Kidney epithelial cell (primary cell): ENCODE measurements at regions not wholly inside any gene's neighbourhood (a gene's known extent, or its start where the extent isn't known, plus 50 kb on each side); places are given as distances from the start of the nearest gene placed in this dataset.

Source experiments
- DNase-seq: peaks from one replicate; pipeline ENCODE4 v3.0.0-alpha.2; 2010; ENCODE audit warnings: low read depth
- H3K27me3 ChIP-seq: 2 replicates; pipeline ENCODE4 v1.6.0; 2011; ENCODE audit warnings: low read length; ENCODE audit not compliant: control insufficient read depth, insufficient read depth
- H3K36me3 ChIP-seq: 2 replicates; pipeline ENCODE4 v1.5.1; 2011; ENCODE audit warnings: low read length; ENCODE audit not compliant: control insufficient read depth, insufficient read depth
- H3K4me3 ChIP-seq: 2 replicates; pipeline ENCODE4 v1.5.1; 2011; ENCODE audit warnings: low read depth, mild to moderate bottlenecking, control low read depth, low read length
- TF ChIP-seq, protein P1 (sequence below): IDR thresholded peaks from 2 replicates; pipeline ENCODE4 v1.5.1; 2011; ENCODE audit warnings: mild to moderate bottlenecking, moderate library complexity, low read length, control low read depth, inconsistent platforms; ENCODE audit not compliant: insufficient read depth, poor library complexity, severe bottlenecking

GRCh38 chr1:82823876-82824275 lies 1023.1 kb downstream of the ADGRL2 start:
- DNase-seq, result no peak
- Histone ChIP-seq H3K27me3 (no peaks in the 10 kb centered on the region), H3K4me3 (no peak overlapping the region), H3K36me3 (no peaks in the 10 kb centered on the region)
- TF ChIP-seq, protein P1, sequence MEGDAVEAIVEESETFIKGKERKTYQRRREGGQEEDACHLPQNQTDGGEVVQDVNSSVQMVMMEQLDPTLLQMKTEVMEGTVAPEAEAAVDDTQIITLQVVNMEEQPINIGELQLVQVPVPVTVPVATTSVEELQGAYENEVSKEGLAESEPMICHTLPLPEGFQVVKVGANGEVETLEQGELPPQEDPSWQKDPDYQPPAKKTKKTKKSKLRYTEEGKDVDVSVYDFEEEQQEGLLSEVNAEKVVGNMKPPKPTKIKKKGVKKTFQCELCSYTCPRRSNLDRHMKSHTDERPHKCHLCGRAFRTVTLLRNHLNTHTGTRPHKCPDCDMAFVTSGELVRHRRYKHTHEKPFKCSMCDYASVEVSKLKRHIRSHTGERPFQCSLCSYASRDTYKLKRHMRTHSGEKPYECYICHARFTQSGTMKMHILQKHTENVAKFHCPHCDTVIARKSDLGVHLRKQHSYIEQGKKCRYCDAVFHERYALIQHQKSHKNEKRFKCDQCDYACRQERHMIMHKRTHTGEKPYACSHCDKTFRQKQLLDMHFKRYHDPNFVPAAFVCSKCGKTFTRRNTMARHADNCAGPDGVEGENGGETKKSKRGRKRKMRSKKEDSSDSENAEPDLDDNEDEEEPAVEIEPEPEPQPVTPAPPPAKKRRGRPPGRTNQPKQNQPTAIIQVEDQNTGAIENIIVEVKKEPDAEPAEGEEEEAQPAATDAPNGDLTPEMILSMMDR, result no peak

GRCh38 chr1:82820816-82821215 lies 1020.1 kb downstream of the ADGRL2 start:
- DNase-seq, result no peak
- TF ChIP-seq, protein P1, result no peak
- Histone ChIP-seq H3K27me3 (no peaks in the 10 kb centered on the region), H3K4me3 (no peak overlapping the region), H3K36me3 (no peaks in the 10 kb centered on the region)

GRCh38 chr1:82819234-82819633 lies 1018.5 kb downstream of the ADGRL2 start:
- no peaks in the 10 kb centered on the region for H3K36me3 ChIP-seq
- no peak for DNase-seq
- H3K27me3 ChIP-seq, result no peaks in the 10 kb centered on the region
- H3K4me3 ChIP-seq, result no peak overlapping the region
- TF ChIP-seq, protein P1, result no peak

DNA sequence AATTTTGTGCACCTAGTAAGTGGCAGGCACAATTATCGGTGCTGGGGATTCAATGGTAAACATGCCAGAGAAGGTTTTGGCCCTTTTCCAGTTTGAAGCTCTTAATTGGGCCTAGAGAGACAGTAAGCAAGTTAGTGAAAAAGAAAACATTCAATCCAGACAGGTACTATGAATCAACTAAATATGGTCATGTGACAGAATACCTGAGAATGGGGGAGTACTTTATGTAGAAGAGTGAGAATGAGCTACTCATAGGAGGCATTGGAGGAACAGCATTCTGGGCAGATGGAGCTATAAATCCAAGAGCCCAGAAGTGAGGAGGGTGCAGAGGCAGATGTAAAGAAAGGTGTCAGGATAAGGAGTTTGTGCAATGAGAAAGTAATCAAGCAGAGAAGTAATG lies 1017.9 kb downstream of the ADGRL2 start:
- TF ChIP-seq, protein P1, result no peak
- H3K36me3 ChIP-seq, result no peaks in the 10 kb centered on the region
- H3K27me3 ChIP-seq, result no peaks in the 10 kb centered on the region
- DNase-seq, result no peak
- no peak overlapping the region for H3K4me3 ChIP-seq

GRCh38 chr1:82813386-82813785 lies 1012.7 kb downstream of the ADGRL2 start:
- DNase-seq, result no peak
- H3K27me3 ChIP-seq, result no peaks in the 10 kb centered on the region
- TF ChIP-seq, protein P1, result no peak

DNA sequence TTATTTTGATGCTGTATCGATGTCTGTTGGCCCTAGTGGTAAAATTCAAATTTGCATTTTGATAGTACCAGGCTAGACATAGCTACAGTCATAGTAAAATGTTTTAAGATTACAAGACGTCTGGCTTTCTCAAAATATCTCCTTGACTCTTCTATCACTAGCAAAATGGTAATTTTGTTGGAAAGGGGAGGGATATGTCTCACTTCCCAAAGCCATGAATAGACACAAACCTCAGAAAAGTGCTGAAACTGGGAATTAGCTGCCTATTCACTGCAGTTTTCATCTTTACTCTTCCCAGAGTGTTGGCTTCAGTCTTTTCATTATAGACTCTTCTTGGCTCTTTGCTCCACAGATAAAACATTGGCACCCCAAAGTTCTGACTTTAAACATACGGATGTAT lies 1009.9 kb downstream of the ADGRL2 start:
- H3K27me3 ChIP-seq, result no peaks in the 10 kb centered on the region
- TF ChIP-seq, protein P1, result no peak
- H3K4me3 ChIP-seq, result no peak overlapping the region
- no peak for DNase-seq
- H3K36me3 ChIP-seq, result no peaks in the 10 kb centered on the region

More at GRCh38 chr1:82813386-82813785, 1012.7 kb downstream of the ADGRL2 start:
- Histone ChIP-seq H3K4me3 (no peak overlapping the region), H3K36me3 (no peaks in the 10 kb centered on the region)
